Adrenal gland (tissue), 9 donors: ENCODE measurements at regions not wholly inside any gene's neighbourhood (a gene's known extent, or its start where the extent isn't known, plus 50 kb on each side); places are given as distances from the start of the nearest gene placed in this dataset.

Experiments
- DNase-seq, 7 donors: peaks; one replicate each; pipeline ENCODE4 v3.0.0-alpha.2; 2019 to 2020
- H3K27ac ChIP-seq, 5 donors: fragments of 200-600 bp; sonication (generic) in 4 of 5; 1 replicate in 3 of 5; 2 replicates in 2 of 5; pipeline versions ENCODE4 v1.5.1 to v1.8.0; 2016 to 2020; ENCODE audit warnings: mild to moderate bottlenecking in 1 of 5
- H3K27me3 ChIP-seq: fragments of 200-600 bp; 2 replicates; pipeline ENCODE4 v1.8.0; 2021
- H3K36me3 ChIP-seq, 2 donors: fragments of 200-600 bp; replicated peaks in 1 of 2; 1 replicate in 1 of 2; 2 replicates in 1 of 2; pipeline versions ENCODE4 v1.5.1 to v1.8.0; 2018 to 2022
- H3K4me1 ChIP-seq, 2 donors: fragments of 200-600 bp; replicated peaks in 1 of 2; 1 replicate in 1 of 2; 2 replicates in 1 of 2; pipeline versions ENCODE4 v1.5.1 to v1.8.0; 2018 to 2021
- H3K4me3 ChIP-seq, 4 donors: fragments of 200-600 bp; sonication (generic) in 3 of 4; one replicate each; pipeline ENCODE4 v1.5.1; 2016 to 2018
- H3K9me3 ChIP-seq, 3 donors: fragments of 200-600 bp; sonication (generic) in 1 of 3; replicated peaks in 1 of 3; 1 replicate in 2 of 3; 2 replicates in 1 of 3; pipeline versions ENCODE4 v1.5.1 to v1.8.0; 2016 to 2021
- CTCF ChIP-seq, 6 experiments: fragments of 450-650 bp in 4 of 6; fragments of 200-600 bp in 2 of 6; sonication (generic) in 1 of 6; IDR thresholded peaks; 1 replicate in 5 of 6; 2 replicates in 1 of 6; pipeline versions ENCODE4 v1.5.1 to v1.8.0; 2016 to 2021; ENCODE audit warnings: antibody characterized with exemption in 6 of 6, mild to moderate bottlenecking in 2 of 6, moderate library complexity in 1 of 6
- POLR2A ChIP-seq, 2 donors: fragments of 450-650 bp; IDR thresholded peaks; one replicate each; pipeline ENCODE4 v1.6.1; 2017; ENCODE audit warnings: antibody characterized with exemption in 2 of 2, mild to moderate bottlenecking in 2 of 2, moderate library complexity in 1 of 2
- WGBS, 4 donors: extraction: QIAGEN DNeasy Blood & Tissue Kit in 2 of 4; methylation state at CpG; one replicate each; pipeline versions ENCODE4 v1.1.5 to v1.1.7; 2013 to 2017; 5-methylcytosine and 5-hydroxymethylcytosine counted together
- intact Hi-C, 2 donors: fragments of 100-400 bp; cut with DNase I; formaldehyde crosslinking; loops; one replicate each; pipeline versions ENCODE4 v1.14.1 to v1.15.0; 2022 to 2023
- donor health status: healthy with polysubstance abuse.
- donor health status: Bipolar disorder and iron deficiency.
- donor health status: DM: yes; HTN: yes; CAD: no.
- donor health status: DM: no; HTN: no; CAD: no.
- donor health status: DM: no; HTN: no; CAD: no.

- Histone ChIP-seq H3K27ac (no peak overlapping the region), H3K4me3 (no peak overlapping the region), H3K36me3 (no peaks in the 10 kb centered on the region), H3K4me1 (no peaks in the 10 kb centered on the region), H3K9me3 (no peaks in the 10 kb centered on the region), H3K27me3 (no peaks in the 10 kb centered on the region)
- DNase-seq = no peak
- no peak for TF ChIP-seq CTCF (IDR thresholded peaks at IDR 0.05)
- no peak for TF ChIP-seq POLR2A (IDR thresholded peaks at IDR 0.05)
- intact Hi-C loops = no loop called here
- 54 to 72% (median 57%) methylated on average over 7 to 8 of the region's 8 CpGs for WGBS, 4 donors
Measured at GRCh38 chr20:61115364-61116065, 136.5 kb upstream of the CDH4 start.

GRCh38 chr20:61117725-61118124, 134.3 kb upstream of the CDH4 start:
- H3K4me3 ChIP-seq = no peak overlapping the region
- H3K27me3 ChIP-seq = no peaks in the 10 kb centered on the region
- H3K9me3 ChIP-seq = no peaks in the 10 kb centered on the region
- TF ChIP-seq CTCF (IDR thresholded peaks at IDR 0.05) (no peak), POLR2A (IDR thresholded peaks at IDR 0.05) (no peak)
- WGBS, 4 donors = 61 to 82% (median 73%) methylated on average over 4 to 5 of the region's 5 CpGs
- H3K27ac ChIP-seq = no peak overlapping the region
- DNase-seq = no peak
- no peaks in the 10 kb centered on the region for H3K36me3 ChIP-seq
- intact Hi-C loops = no loop called here
- no peaks in the 10 kb centered on the region for H3K4me1 ChIP-seq

GRCh38 chr20:61118429-61119224, 133.4 kb upstream of the CDH4 start:
- H3K4me3 ChIP-seq = no peak overlapping the region
- intact Hi-C loops = no loop called here
- H3K27ac ChIP-seq = no peak overlapping the region
- TF ChIP-seq POLR2A (IDR thresholded peaks at IDR 0.05) (no peak), CTCF (IDR thresholded peaks at IDR 0.05) (no peak)
- H3K36me3 ChIP-seq = no peaks in the 10 kb centered on the region
- H3K4me1 ChIP-seq = no peaks in the 10 kb centered on the region
- 77 to 84% (median 82%) methylated on average over 13 to 14 of the region's 14 CpGs for WGBS, 4 donors
- no peak for DNase-seq
- H3K9me3 ChIP-seq = no peaks in the 10 kb centered on the region
- no peaks in the 10 kb centered on the region for H3K27me3 ChIP-seq

GRCh38 chr20:61119273-61119672, 132.8 kb upstream of the CDH4 start:
- no peak for DNase-seq
- intact Hi-C loops = no loop called here
- WGBS, 4 donors = 72 to 80% (median 77%) methylated on average over 10 of the region's 10 CpGs

More at GRCh38 chr20:61119273-61119672, 132.8 kb upstream of the CDH4 start:
- TF ChIP-seq POLR2A (IDR thresholded peaks at IDR 0.05) (no peak), CTCF (IDR thresholded peaks at IDR 0.05) (no peak)
- H3K36me3 ChIP-seq = no peaks in the 10 kb centered on the region
- H3K4me3 ChIP-seq = no peak overlapping the region
- H3K4me1 ChIP-seq = no peaks in the 10 kb centered on the region
- H3K9me3 ChIP-seq = no peaks in the 10 kb centered on the region
- H3K27me3 ChIP-seq = no peaks in the 10 kb centered on the region
- no peak overlapping the region for H3K27ac ChIP-seq
